Uterus (tissue), 2 donors: ENCODE measurements at regions not wholly inside any gene's neighbourhood (a gene's known extent, or its start where the extent isn't known, plus 50 kb on each side); places are given as distances from the start of the nearest gene placed in this dataset.

ENCODE experiments used
- CTCF ChIP-seq, 4 experiments: fragments of 200-600 bp in 2 of 4; fragments of 450-650 bp in 2 of 4; sonication (generic) in 2 of 4; IDR thresholded peaks; one replicate each; pipeline ENCODE4 v1.5.1; 2016 to 2019; ENCODE audit warnings: antibody characterized with exemption in 4 of 4, mild to moderate bottlenecking in 2 of 4, moderate library complexity in 1 of 4
- POLR2A ChIP-seq, 2 donors: fragments of 450-650 bp; IDR thresholded peaks; one replicate each; pipeline ENCODE4 v1.6.1; 2016; ENCODE audit warnings: antibody characterized with exemption in 2 of 2, mild to moderate bottlenecking in 1 of 2, moderate library complexity in 1 of 2

GRCh38 chr3:190716961-190717360 is 145.5 kb downstream of the GMNC start:
- no peak for TF ChIP-seq CTCF (IDR thresholded peaks at IDR 0.05)
- no peak for TF ChIP-seq POLR2A (IDR thresholded peaks at IDR 0.05)
